ENCODE measurements at regions not wholly inside any gene's neighbourhood (a gene's known extent, or its start where the extent isn't known, plus 50 kb on each side); places are given as distances from the start of the nearest gene placed in this dataset.
"Not testable (repeated sequence)": the region's sequence is repeated elsewhere in the genome, so short reads cannot be mapped to it uniquely, and the experiment has no call there.

DNA sequence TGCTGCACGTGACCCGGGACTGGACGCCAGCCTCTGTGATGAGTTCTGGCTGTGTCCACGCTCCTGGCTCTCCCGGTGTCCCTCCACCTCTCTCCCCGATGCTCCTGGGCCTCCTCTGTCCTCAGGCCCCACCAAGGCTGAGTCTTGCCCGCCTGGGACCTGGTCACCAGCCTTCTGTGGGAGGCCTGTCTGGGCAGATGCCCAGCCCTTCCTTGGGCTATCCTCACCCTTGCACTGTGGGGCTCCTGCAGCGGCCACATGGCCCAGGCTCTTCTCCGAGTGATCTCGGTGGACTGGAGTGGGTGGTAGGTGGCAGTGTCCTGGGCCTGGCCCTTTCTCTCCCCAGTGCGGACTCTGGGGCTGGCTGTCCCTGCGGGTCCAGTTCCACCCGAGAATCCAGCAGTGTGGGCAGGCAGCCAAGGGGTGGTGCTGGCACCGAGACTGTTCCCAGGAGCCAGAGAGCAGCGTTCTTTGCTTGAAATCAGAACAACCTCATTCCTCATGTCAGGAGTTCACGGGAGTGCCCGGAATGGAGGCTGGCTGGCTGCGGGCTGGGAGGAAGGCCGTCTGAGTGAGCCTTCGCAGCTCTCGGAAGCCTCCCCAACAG is 94.6 kb downstream of the TMEM121 start:
- TF ChIP-seq, protein P1, sequence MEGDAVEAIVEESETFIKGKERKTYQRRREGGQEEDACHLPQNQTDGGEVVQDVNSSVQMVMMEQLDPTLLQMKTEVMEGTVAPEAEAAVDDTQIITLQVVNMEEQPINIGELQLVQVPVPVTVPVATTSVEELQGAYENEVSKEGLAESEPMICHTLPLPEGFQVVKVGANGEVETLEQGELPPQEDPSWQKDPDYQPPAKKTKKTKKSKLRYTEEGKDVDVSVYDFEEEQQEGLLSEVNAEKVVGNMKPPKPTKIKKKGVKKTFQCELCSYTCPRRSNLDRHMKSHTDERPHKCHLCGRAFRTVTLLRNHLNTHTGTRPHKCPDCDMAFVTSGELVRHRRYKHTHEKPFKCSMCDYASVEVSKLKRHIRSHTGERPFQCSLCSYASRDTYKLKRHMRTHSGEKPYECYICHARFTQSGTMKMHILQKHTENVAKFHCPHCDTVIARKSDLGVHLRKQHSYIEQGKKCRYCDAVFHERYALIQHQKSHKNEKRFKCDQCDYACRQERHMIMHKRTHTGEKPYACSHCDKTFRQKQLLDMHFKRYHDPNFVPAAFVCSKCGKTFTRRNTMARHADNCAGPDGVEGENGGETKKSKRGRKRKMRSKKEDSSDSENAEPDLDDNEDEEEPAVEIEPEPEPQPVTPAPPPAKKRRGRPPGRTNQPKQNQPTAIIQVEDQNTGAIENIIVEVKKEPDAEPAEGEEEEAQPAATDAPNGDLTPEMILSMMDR (conservative IDR thresholded peaks at IDR 0.05 in 1 of 2, IDR thresholded peaks at IDR 0.05 in 1 of 2; ENCODE audit: low read depth in 1 of 2, low read length in 2 of 2) = not testable (repeated sequence)
- TF ChIP-seq EZH2 (IDR thresholded peaks at IDR 0.05; ENCODE audit: low read length, missing control alignments) = not testable (repeated sequence)
